GM21529 (cell line): ENCODE measurements at regions not wholly inside any gene's neighbourhood (a gene's known extent, or its start where the extent isn't known, plus 50 kb on each side); places are given as distances from the start of the nearest gene placed in this dataset.
"Not testable (repeated sequence)": the region's sequence is repeated elsewhere in the genome, so short reads cannot be mapped to it uniquely, and the experiment has no call there.

Experiments
- ATAC-seq: cut with Tn5 transposase; IDR thresholded peaks from one replicate; pipeline ENCODE4 v1.9.1; 2021; ENCODE audit not compliant: unreplicated experiment

DNA sequence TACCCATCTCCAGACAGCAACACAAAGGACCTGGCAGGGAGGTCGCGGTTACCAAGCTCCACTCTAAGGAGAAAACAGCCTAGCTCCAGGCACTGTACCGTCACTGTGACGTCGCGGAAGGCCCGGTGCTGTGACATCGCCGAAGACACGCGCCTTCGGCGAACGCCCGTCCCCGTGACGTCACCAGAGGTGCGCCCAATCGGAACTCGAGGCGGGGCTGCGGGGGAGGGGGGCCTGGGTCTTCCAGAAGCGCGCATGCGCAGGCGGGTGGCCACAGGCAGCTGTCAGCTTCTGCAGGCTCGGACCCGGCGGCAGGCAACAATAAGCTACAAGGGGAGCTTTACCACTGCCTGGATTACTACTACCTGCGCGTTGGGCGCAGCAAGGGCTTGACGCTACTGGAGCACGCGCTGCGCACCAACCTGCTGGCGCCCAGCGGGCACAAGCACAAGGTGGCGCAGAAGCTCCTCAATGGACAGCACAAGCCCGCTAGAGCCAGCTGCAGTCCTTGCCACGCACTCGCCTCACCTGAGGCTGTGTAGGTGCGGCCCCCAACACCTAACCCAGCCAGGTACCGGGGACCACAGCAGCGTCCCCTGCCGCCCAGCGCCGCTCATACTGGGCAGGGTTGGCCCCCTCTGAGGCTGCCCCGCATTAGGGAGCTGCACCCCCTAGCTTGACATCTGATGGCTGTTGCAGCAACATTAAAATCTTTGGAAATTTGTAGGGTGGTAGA lies 208.4 kb downstream of the TPST1 start:
- ATAC-seq = peak; percentile 56

DNA sequence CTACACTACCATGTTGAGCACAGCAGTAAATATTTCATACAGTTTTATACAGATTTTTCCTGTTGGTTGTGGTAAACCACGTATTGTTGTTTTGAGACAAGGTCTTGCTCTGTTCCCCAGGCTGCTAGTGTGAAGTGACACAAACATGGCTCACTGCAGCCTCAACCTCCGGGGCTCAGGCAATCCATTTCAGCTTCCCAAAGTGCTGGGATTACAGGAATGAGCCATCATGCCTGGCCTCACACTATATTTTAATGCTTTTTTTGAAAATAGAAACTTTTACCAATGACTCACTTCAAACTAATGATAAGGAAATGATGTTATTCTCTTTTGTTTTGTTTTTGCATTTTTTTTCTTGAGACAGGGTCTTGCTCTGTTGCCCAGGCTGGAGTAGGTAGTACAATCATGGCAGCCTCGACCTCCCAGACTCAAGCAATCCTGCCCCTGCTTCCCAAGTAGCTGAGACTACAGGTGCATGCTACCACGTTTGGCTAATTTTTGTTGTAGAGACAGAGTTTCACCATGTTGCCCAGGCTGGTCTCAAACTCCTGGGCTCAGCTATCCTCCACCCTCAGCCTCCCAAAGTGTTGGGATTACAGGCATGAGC lies 210.6 kb downstream of the TPST1 start:
- no peak for ATAC-seq

DNA sequence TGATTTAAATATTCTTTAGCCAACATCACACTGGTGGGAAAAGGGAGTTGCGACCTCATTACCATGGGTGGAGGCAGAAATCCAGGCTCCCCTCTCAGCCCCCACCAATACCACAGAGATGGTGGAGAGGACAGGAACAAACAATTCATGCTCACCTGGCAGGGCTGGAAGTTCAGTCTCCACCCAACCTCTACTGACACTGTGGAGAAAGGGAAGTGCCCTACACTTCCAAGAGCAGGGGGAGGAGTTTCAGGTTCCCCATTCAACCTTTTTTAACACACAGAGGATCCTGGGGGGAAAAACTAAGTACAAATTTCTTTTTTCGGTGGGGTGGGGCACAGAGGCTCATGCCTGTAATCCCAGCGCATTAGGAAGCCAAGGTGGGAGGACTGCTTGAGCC lies 210.1 kb upstream of the KCTD7 start:
- ATAC-seq = no peak

DNA sequence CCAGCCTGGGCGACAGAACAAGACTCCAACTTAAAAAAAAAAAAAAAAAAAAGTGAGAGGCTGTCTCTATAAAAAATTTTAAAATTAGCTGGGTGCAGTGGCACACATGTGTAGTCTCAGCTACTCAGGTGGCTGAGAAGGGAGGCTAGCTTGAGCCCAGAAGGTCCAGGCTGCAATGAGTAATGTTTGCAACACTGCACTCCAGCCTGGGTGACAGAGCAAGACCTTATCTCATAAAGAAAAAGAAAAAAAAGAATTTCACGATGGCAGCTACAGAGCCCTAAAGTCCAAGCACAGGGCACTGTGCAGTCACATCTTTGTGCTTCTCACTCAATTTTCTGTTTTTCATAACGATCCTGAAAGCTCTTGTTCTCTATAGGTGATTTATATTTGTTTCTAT lies 209.5 kb upstream of the KCTD7 start:
- no peak for ATAC-seq

DNA sequence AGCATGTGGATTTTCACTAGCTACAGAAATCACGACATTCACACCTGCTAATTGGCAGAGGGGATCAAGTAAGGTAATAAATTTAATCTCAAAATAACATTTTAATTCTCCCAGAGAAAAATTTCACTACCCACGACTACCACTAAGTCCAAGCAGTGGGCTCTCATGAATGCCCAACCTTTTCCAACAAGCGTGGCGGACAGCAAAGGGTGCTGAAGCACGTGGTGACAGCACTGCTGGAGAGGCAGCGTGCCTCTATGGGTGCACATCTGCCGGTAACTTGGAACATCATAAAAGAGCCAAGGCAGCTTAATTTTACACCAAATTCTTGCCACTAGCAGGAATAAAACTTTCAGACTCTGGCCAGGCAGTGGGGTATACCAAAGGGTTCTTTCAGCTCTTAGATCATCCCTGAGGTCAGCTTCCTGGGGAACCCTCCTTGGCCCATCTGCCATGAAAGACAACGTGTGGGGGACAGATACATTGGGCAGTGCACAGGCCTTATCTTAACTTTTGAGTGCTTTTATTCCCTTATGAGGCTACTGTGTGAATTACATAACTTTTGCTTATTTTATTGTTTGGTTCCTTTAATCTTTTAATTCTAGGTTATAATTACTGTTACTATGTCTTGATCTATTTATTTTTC lies 206.7 kb upstream of the KCTD7 start:
- ATAC-seq = no peak

DNA sequence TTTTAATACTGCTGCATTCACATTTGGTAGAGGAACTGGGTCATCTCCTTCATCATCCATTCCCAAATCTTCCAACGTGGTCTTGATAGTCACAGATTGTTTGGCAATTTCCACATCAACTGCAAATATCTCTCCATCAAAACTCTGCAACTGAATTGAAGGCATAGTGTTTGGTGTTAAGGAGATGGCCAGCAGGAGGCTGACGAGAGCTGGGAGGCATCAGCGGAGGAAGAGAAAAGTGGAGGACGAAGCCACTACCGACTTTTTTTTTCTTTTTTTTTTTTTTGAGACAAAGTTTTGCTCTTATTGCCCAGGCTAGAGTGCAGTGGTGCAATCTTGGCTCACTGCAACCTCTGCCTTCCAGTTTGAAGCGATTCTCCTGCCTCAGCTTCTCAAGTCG lies 205.0 kb upstream of the KCTD7 start:
- no peak for ATAC-seq

DNA sequence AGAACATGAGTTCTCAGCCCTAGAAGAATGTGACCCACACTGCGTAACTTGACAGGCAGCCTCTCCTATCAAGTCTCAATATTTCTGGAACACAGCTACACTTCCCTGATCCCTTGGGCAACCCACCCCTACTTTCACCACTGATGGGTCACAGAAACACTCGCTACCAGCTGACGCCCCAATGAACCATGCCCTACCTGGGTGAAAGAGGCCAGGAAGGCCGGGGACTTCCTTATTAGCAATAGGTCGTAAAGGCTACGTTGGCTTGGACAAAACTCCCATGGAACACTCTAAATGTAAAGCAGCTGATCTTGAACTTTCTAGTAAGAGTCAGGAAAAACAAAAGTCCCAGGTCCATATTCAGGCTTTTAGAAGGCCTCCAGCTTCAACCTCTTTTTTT lies 202.3 kb upstream of the KCTD7 start:
- ATAC-seq = no peak

DNA sequence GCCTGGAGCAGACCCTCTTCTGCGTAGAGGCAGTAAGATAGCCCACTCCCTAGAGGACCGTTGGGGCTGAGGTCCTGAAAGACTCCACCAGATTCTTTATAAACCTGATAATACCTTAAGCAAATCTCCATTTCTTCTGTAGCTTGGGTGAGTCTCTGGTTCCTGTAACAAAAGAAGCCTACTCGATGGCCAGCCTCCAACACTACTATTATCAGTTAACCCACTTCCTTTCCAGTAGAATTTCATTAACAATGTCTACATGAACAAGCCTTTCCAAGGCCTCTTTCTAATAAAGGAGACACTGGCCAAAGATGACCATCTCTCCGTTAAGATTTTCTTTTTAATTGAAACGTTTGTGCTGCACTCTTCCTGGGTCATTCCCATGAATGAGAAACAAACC lies 201.7 kb upstream of the KCTD7 start:
- no peak for ATAC-seq

DNA sequence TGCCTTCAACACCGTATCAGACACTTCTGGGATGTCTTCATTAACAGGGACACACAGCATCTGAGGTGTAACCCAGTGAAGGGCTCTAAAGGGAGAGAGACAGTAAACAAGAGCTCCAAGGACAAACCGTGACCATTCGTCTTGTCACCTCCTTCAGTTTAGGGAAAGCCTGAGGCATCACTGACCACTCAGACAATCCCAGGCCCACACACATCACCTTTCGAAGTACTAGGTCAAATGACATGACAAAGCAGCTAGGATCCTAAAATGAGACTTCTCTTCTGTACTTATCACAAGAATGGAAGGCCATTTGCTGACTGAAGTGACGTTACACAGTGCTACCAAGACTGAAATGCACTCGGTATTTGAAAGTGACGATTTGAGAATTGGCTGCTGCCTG lies 200.7 kb upstream of the KCTD7 start:
- ATAC-seq = no peak

DNA sequence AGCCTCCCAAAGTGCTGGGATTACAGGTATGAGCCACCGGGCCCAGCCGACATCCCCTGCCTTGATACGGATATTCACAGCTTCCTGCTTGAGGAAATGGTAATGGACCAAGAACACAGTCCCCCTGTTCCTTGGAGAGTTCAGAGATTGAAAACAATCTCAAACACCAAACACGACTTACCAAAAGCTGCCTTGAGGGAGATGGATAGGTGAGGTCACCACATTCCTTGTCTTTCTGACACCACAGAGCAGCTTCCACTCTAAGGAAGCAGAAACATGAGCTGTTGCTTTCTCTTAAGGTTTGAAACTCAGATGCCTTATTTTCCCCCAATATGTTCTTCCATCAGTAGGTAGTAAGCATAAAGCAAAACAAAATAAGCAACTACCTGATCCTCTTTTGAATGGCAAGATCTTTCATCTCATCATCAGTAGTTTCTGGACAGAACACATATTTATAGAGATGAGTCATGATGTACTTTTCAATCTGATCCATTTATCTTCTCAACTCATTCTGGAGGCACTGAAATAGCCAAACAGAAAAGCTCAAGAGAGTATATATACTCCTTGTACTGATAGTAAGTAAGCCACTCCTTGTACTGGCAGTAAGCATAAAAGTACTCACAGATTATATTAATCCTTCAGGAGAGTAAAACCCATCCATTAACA lies 199.1 kb upstream of the KCTD7 start:
- ATAC-seq = no peak

DNA sequence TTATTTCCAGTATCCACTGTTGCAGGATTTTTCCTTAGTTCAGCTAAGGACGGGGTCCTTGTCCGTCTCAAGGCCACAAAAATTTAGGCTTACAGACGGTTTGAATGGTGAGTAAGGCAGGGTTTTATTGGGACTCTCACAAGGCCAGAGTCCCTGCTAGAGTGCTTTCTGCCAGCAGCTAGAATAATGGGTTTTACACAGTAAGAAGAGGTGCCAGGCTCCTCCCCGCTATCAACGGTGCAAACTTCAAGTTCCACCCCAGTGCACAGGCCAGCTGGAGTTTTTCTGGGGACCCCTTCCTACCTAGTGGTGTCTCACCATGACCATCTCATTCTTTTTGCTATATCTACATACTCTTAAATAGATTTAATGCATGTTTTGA lies 198.5 kb upstream of the KCTD7 start:
- ATAC-seq = no peak

DNA sequence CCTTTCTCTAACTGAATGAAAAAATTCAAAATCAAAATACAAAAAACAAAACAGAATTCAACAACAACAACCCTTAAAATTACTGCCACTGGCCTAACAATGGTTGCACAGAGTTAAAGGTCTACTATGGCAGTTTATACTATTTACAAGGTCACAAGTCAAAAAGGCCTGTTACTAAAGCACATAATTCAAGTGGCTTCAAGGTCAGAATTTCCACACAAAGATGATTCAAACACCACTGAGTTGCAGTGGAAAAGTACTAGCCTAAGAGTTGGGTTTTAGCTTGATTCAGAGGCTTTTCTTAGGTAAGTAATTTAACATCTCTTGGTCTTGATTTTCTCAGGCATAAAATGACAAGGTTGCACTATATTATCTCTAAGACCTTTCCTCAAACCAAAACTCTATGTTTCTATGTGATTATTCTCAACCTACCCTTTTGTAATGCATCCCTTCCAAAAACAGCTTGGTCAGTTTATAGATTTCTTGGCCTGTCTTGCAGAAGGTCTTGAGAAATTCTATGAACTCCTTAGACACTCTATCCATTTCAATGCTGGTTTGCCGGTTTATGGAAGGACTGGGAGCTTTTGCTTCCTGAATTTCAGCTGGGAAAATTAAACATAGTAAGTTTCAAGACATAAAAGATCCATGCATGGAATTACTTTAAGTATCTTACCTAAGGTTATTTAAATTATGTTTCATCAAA lies 189.8 kb upstream of the KCTD7 start:
- ATAC-seq = not testable (repeated sequence)

DNA sequence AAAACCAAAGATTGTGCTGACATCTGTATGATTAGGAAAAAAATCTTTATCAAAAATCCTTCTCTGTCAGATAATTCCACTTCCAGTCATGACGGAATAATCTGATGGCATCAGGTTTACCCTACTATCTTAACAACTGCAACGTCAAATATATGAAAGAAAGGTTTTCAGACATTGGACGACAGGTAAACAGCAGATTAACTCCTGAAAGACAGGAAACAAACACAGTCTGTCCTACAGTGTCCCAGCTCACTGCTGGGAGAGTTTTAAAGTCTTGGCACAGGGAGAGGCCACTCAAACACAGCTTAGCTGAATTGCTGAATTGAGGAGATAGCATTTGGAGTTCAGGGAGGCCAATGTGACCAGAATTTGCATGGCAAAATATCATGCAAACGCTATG lies 186.3 kb upstream of the KCTD7 start:
- ATAC-seq = no peak

DNA sequence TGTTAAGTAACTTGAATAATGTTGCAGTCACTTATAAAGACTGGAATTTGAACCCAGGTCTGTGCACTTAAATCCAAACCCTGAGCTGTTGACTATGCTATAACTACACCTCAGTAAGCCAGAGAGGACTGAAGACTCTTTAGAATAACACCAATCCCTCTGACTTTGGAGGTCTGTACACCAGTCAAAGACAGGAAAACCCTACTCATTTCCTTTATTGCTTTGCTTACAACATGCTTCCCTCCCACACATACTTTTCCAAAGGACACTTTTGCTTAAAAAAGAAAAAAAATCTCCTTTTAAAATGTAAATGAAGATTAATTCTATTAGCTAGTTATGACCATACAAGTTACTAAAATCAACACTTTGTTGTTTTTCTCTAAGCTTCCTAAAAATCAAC lies 184.7 kb upstream of the KCTD7 start:
- ATAC-seq = no peak

DNA sequence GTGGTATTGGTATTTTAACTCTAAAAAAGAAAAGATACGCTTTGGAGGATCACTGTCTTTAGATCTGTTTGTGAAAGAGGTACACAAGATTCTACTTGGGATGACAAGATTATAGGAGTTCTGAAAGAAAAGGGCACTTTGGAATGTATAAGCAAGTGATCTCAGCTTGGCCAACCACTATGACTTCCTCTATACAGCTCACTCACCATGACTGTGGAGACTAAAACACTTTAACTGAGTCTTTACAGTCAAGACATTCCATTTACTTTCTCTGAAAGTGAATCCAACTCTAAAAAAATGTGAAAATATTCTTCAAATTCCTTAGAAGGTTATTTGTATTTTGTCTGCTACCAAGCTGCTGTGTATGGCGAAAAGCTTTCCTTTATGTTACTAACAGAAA lies 181.7 kb upstream of the KCTD7 start:
- ATAC-seq = not testable (repeated sequence)

DNA sequence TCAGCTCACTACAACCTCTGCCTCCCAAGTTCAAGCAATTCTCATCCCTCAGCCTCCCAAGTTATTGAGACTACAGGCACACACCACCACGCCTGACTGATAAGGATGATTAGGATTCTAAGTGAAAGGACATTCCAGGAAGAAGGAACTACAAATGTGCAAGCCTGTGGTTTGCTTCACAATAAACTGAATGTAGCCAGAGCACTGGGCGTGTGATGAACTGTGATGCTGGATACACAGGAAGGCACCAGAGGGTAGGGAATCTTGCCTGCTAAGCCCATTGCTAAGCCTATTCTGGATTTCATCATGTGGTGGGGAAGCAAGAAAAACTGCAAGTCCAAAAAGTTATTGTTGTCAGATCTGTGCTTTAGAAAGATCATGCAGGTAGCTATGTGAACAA lies 177.9 kb upstream of the KCTD7 start:
- not testable (repeated sequence) for ATAC-seq

DNA sequence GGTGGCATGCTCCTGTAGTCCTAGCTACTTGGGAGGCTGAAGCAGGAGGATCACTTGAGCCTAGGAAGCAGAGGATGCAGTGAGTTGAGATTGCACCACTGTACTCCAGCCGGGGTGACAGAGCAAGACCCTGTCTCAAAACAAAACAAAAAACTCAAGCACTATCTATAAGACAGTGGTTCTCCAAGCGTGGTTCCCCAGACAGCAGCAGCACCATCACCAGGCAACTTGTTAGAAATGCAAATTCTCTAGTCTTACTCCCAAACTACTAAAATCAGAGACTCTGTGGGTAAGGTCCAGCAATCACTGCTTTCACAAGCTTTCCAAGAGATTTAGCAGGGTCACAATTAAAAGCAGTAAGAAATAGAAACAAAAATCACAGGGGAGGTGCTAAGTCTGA lies 177.0 kb upstream of the KCTD7 start:
- ATAC-seq = peak; percentile 70

DNA sequence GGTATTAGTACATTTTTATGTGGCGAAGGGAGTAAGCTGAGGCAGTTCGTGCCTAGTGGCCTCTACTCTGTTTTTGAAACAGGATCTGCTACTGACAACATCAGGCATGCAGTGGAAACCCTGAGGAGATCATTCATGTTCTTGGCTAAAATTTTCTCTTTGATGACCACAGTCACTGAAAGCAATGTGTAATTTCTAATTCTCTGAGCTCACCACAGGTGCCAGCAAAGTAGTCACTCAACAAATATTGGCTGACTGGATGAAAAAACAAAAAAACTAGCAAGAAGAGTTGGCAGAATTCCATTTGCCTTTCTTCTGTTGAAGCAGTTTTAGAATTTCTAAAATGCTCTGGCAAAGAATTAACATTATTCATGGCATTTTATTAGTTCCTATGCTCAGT lies 176.5 kb upstream of the KCTD7 start:
- peak; percentile 20 for ATAC-seq

DNA sequence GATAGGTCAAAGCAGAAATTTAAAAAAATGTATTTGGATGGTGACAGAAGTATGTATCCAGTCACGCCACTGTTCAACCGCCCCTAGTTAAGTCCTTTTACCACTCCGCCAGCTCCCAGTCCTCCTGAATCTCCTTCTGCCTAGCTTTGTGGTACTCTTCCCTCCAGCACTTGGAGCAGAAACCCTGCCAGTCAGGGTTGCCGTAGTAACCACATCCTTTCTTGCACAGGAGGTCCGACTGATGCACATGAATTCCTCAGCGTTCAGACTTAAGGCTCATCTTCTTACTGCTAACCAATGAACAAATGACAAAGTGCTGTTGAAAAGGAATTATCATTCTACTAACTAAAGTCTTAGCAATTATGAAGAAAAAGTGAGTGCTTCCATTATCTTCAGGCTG lies 175.3 kb upstream of the KCTD7 start:
- no peak for ATAC-seq

DNA sequence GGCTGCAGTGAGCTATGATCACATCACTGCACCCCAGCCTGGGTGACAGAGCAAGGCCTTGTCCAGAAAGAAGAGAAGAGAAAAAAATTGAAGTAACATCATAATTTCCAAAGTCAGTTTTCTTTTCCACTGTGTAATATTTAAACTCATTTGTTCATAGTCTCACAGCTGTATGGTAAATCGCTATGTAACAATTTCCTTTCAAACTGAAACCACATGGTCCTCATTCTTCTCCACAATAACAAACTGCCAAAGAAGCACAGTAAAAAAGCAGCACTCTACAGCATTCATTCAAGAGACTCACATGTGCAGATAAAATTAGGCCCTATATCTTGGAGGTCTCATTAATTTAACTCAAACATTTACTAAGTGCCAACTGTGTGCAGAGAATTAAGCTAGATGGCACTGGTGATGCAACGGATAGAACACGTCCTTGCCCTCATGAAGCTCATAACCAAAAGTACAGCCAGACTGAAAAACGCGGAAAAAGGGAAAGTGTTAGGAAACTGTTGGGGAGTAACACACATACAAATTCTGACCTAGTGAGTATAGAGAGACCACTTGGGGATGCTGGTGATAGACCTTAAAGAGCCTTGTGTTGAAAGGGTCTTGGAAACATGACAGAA lies 174.0 kb upstream of the KCTD7 start:
- no peak for ATAC-seq

DNA sequence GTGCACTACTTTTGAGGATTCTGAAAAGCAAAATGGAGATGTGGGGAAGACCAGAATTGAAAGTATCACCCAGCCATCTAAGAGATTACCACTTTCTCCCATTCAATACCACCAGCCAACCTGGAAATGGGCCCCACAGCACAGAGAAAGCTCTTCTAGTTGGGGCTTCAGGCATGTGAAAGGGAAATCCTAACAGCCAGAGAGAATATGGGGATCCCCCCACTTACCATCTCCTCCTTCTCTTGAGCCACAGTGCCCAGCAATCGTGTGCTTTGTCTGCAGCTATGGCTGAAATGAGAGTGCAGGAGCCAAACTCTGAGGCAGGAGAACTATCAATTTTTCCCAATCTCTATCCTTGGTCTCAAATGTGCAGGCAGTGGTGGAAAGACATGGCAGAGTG lies 173.2 kb upstream of the KCTD7 start:
- not testable (repeated sequence) for ATAC-seq
